NAMALWA (cell line): ENCODE measurements at regions not wholly inside any gene's neighbourhood (a gene's known extent, or its start where the extent isn't known, plus 50 kb on each side); places are given as distances from the start of the nearest gene placed in this dataset.

Source experiments
- DNase-seq: peaks from one replicate; pipeline ENCODE4 v3.0.0-alpha.2; 2015; ENCODE audit warnings: low spot score

DNA sequence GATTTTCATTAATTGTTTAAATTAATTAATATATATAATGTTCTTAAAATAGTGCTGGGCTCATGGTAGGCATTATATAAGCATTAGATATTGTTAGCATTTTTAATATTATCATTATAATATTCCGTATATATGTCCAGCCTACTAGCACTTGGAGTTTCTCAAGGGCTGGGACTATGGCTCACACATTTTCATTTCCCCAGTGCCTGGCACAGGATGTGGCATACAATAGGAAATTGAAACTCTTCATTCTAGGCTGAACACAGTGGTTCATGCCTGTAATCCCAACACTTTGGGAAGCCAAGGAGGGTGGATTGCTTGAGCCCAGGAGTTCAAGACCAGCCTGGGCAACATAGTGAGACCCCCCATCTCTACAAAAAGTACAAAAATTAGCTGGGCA is 170.4 kb downstream of the RSL24D1 start:
- DNase-seq: no peak

DNA sequence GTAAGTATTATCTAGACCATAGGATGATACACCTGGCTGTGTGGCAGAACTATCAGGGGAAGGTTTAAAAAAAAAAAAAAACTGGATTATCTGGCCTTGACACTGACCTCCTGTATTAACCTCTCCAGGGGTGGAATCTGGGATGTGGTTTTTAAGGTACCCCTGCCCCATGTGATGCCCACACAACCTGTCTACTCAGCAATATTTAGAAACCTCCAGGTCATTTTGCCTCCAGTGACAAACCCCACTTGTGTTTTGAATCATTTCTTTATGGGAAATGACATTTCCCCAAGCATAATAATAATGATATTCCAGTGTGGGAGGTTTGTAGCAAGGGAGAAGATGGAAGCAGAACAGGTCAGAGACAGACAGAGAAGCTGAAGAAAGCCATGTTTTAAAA is 179.1 kb downstream of the RSL24D1 start:
- DNase-seq: no peak

DNA sequence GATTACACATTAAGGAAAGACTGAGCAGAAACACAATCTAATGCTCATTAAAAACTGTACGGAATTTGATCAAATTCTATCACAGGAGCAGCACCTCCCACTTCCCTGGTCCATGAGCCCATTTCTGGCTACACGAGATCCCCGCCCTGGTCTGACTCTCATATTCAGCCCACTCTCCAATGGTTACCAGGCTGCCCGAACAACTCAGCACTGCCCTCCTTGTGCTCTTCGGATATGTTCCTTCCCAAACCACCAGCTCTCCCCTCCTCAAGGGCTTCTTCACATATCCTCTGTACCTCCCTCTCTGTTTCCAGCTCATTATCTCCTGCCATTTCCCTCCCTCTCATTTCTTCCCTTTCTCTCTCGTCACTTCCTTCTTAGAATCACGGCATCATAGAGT is 180.5 kb downstream of the RSL24D1 start:
- DNase-seq: no peak

DNA sequence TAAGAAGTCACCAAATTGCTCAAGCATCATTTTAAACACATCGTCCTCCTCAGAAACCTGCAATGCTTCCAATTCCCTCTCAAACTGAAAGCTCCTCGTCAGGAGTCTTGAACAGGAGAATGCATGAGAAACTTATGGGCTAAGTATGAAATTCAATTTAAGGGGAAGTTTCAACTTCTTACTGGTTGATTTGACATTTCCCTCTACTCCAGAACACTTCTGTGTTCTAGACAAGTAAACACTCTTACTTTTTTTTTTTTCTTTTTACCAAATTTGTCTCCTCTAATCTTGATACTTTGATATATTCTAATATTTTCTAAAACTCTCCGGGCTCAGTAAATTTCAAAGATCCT is 181.7 kb downstream of the RSL24D1 start:
- DNase-seq: no peak

DNA sequence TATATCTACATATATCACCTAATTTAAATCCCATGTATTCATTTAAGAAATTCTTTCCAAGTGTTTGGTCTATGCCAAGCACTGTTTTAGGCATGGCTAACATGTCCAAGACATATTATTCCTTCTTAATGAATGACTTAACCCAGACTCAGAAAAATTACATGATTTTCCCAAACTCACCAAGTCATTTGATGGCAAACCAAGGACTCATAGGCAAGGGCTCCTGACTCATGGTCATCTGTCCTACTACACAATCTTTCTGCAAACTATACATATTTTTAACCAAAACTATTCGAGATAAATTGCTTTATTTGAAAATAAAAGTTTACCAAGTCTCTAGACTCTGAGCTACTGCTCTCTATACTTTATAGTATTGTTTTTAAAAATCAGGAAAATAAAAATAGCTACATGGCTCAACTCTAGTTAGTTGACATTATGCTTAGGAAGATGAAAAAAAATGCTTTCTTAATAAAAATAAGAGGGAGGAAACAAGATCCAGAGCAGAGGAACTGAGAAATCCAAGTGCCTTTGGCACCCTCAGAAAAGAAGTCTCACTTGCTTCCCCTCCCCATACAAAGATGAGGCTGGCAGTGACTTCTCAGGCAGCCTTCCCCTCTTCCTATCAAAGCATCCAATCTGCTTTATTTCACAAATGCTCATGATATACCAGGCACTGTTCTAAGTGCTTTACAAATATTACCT is 182.2 kb downstream of the RSL24D1 start:
- no peak for DNase-seq

DNA sequence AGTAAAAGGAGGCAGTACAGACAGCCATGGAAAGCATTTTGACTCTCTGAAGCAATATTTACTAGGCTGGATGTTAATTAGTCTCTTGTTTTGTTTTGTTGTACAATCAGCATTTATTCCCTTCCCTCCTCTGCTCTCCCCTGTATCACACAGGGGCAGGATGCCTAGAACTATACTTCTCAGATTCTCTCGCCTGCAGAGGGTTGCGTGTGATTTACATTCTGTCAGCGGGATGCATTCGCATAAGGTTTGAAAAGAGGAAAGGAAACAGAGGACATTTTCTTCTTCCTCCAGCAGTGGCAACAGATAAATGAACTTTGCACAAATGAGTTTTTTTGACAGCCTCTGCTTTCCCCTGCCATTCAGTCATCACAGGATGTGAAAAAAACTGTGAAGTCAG is 188.3 kb downstream of the RSL24D1 start:
- no peak for DNase-seq

DNA sequence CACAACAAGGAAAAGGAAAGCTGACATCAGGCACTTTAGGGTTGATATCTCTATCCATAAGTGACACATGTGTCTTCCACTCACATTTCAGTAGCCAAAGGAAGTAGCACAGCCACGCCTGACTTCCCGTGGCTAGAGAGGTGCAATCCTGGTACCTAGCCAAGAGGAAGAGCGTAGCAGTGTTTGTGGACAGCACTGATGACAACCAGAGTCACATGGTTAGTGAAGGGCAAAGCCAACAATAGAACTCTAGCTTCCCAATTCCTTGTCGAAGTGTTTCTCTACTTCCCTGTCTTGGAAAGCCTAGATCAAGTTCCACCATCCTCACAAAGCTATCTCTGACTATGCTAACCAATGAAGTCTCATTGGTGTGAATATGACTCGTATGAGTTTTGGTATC is 189.2 kb downstream of the RSL24D1 start:
- DNase-seq: no peak

DNA sequence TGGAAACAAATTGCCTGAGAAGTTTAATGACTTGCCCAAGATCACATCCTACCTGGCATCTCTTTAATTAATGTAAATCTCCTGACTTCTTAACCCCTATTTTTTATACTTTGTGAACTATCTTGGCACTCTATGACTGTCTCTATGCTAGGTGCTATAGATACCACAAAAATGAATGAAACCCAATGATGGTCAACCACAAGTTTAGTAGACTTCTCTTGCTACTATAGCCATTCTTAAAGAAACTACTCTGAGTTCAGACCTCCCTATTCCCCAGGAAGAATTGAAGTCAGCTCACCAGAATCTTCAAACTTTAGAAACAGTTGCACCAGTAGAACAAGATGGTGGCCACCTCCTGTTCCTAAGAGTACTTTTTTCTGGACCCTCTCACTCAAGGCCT is 191.1 kb downstream of the RSL24D1 start:
- DNase-seq: no peak

DNA sequence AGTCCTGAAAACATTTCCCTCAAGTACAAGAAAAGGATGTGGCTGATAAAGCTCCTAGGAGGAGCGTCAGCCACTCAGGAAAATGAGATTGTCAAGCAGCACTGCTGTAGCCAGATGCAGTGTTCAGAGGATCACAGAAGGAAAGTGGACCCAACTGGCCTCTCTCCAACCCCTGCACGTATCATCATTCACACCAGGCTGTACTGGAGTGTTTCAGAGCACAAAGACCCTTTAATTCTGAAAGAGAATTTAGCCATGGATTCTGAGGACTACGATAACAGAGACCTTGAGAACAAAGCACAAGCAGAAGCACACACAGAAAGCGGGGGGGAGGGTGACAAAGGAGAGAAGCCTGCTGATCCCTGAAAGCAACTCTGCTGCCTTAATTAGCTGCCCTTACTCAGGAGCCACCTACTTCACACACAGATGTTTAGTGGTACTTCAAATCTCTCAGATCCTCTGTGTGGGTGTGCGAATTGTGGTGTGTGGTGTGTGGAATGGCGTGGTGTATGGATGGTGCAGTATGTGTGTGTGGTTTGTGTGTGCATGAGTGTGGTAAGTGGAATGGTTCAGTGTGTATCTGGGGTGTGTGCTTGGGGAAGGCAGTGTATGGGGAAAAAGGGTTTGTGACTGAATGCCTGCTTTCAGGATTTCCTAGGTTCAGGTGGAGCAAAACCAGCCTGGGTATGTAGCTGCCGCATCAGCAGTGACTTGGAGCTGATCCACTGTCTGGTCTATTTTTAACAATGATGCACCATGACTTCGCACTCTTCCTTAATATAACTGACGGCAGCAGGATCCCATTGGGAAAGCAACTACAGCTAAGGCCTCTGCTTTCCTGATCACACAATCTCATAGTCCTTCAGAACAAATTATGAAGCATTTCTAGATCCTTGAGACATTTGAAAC is 192.5 kb downstream of the RSL24D1 start:
- DNase-seq: no peak

DNA sequence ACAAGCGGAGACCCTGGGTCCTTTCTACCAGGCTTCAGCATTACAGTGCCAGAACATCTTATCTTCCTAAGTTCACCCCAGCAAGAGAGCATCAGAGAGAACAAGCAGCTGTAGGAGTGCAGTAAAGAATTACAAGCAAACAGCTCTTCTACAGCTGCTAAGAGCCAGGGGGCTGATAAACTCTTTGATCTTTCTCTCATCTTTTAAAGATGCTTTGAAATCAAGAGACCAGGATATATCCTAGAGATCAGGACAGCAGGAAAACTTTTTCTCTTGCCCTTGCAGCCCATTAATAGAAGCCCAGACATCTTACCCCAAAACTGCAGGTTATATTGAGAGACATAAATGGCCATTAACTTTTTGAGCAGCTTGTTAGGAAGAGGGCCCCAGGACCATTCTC is 198.1 kb downstream of the RSL24D1 start:
- DNase-seq: no peak

DNA sequence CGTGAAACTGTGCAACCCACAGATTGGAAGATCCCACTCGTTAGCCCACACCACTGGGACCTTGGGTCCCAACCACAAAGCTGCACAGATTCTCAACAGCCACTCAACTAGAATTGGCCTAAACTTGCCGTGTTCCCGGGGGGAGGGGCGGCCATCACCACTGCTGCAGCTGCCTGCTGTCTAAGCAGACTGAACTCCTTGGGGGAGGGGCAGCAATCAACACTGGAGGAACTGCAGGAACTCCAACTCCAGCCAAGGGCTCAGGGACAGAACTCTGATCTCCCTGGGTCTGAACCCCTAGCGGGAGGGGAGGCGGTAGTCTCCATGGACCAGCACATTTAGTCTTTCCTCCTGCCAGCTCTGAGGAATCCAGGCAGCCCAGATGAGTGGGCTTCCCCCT is 205.9 kb downstream of the RSL24D1 start:
- no peak for DNase-seq

DNA sequence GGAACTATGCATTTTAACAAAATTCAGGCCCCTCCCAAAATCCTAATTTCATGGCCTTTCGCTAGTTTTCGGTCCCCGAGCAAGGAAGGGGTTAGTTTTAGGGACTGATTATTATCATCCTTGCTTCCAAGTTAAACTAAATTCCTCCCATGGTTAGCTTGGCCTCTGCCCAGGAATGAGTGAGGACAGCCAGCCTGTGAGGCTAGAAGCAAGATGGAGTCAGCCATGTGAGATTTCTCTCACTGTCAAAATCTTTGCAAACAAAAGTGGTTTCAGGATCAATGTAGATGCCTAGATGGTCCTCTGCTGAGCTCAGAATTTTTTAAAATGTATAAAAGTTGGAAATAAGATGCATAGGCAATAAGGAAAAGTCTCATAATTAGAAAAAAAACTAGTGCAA is 208.9 kb downstream of the RSL24D1 start:
- no peak for DNase-seq

DNA sequence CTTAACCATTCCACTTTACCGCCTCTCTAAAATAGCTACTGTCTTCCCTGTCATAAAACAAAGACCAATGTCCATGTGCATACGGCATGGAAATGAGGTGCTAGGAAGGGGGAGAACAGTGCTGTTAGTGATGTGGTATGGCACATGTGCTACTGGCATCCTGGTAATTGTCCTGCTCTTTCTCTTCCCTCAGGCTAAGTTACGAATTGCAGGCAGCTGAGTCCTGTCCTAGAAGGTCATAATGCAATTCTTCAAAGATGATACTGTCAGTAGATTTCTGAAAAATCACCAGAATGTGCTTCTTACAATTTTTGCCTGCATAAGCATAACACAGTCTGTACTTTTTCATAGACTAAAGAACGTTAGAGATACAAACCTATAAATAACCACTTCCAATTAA is 216.8 kb downstream of the RSL24D1 start:
- DNase-seq: no peak

DNA sequence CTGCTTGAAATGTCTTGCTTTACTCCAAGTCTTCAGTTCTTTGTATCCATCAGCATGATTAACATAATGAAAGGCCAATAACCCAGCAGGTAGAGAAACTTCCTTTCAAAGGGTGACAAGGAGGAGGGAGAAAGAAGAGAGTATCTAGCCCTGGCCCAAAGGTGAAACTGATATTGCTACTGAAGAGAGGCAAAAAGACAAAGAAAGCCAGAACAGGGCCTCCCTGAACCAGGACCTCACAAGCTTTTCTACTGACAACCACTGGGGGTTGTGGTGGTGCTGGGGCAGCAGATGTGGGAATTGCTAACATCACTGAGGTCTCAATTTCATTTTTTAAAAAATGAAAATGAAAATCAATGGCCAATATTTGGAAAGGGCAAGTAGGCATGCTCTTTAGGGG is 234.1 kb downstream of the RSL24D1 start:
- no peak for DNase-seq

DNA sequence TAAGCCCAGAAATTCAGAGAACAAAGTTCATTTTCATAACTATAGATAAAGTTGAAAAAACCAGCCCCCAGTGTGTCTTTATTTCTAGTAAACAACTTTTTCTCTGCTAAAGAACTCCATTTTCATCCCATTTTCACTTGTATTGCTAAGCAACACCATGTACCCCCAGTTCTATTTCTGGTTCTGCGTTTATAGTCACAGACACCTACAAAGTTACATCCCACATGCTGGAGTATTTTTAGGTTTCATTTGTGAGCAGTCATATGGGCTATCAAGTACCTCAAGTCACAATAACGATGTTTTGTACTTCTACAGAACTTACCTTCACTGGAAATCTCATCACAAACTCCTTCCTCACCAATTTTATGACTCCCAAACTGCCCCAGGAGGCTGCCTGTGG is 236.5 kb downstream of the RSL24D1 start:
- no peak for DNase-seq

DNA sequence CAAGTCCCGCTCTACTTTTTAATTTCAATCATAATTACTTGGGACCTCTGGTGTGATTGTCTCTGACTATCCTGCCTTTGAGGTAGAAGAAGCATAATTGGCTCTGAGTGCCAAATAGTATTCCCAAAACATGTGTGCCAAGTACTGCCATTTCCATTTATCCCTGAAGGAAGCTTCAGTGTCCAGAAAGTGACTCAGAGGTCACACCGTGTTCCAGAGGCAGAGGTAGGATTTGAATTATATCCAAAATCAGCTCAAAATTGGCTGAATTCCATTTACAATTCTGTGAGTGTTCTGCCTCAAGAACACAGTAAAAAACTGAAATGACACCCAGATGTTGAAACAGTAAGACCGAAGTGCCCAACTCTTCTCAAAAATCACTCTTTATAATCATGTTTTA is 255.3 kb downstream of the RSL24D1 start:
- no peak for DNase-seq

DNA sequence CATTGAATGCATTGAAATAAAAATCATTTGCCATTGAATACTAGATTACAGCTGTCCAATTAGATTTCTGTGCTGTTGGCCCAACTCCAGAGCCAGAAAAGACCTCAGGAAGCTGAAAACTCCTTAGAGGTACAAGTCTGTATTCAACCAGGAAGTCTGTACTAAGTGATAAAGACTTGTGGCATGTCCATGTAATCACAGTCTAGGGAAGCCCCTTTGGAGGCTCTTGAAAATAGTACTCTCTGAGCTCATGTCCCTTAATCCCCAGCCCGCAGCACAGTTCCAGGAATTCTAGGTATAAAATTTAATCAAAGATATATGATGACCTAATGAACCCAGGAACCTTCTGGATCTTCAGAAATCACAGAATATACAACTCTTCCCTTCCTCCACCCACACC is 279.4 kb downstream of the RSL24D1 start:
- no peak for DNase-seq

DNA sequence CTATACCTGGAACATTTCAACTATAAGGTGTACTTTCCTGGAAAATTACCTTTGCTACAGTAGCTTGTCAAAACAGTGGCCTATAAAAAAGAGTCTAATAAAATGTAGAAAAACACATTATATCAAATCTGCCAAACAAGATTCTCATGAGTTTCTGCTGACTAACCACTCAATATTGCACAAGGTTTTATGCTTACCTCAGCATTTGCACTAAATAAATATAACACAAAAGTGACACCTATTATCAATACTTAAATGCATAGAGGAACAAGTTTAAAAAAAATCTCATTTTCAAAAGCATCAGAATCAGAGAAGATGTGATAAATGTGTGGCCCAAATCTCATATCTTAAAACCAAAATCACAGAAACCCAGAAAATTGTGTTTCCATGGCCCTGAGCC is 281.4 kb downstream of the RSL24D1 start:
- DNase-seq: no peak

DNA sequence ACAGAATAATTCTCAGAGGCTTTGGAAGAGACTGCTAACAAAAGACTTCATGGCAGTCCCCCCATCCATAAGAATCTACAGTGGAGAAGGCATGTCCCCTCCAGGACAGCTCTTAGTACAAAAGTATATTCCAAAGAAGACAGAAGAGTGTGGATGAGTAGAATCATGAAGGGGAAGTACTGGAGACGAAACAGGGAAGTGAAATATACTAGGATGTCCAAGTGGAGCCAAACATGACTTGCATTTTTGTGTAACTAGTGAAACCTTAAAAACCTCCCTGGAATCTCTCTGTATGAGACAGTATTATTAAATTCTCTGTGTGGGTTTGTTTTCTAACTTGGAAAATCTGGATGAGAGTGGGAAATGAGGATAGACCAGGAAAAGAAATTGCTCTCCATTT is 312.4 kb downstream of the RSL24D1 start:
- DNase-seq: no peak

DNA sequence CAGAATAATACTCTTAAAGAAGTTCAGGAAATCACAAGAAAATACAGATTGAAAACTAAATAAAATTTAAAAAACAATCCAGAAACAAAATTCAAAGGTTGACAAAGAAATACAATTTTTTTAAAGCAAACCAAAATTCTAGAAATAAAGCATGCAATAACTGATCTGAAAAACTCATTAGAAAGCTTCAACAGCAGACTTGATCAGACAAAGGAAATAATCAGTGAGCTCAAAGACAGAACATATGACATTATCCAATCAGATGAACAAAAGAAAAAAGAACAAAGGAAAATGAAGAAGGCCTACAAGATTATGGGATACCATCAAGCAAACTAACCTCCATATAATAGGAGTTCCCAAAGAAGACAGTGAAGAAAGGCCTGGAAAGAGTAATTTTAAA is 336.8 kb downstream of the RSL24D1 start:
- no peak for DNase-seq

DNA sequence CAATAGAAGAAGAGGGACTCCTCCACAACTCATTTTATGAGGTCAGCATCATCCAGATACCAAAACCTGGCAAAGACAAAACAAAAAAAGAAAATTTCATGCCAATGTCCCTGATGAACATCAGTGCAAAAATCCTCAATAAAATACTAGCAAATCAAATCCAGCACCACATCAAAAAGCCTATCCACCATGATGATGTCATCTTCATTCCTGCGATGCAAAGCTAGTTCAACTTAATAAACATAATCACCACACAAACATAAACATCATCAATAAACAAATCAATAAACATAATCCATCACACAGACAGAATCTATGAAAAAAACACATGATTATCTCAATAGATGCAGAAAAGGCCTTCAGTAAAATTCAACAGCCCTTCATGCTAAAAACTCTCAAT is 342.1 kb downstream of the RSL24D1 start:
- DNase-seq: no peak

DNA sequence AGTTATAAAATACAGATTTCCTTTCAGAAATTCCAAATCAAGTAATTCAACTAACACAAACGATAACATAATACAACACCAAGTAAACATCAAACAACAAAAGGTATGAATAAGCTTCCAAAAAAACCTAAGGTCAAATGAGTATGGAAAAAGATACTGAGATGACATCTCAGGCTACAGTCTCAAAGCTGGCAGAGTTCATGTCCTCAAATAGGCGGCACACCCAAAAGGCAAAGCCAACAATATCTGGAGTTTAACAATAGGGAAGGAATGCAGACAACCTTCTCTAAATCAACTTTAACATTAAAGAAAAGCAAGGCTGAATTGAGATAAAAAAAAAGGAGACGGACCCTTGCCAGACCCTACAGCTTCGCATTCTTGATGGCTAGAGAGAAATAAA is 346.6 kb downstream of the RSL24D1 start:
- DNase-seq: no peak

DNA sequence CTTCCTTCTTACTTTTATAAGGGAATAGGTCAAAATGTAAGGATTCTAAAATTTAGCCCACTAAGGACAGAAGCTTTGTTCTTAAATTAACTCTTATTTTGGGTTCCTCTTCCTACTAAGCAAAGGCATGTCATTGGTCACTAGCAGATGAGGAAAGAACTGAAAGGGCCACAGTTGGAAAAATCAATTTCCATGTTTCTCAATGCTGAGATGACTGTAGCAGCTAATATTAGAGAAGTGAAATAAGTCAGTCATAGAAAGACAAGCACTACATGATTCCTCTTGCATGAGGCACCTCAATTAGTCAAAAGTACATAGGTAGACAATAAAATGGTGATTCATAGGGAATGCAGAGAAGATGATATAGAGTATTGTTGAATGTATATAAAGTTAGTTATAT is 353.7 kb downstream of the RSL24D1 start:
- no peak for DNase-seq
